HG03045 (cell line): ENCODE measurements at regions not wholly inside any gene's neighbourhood (a gene's known extent, or its start where the extent isn't known, plus 50 kb on each side); places are given as distances from the start of the nearest gene placed in this dataset.

Experiments used
- ATAC-seq: cut with Tn5 transposase; IDR thresholded peaks from one replicate; pipeline ENCODE4 v1.9.1; 2021; ENCODE audit warnings: mild to moderate bottlenecking, moderate library complexity; ENCODE audit not compliant: unreplicated experiment

DNA sequence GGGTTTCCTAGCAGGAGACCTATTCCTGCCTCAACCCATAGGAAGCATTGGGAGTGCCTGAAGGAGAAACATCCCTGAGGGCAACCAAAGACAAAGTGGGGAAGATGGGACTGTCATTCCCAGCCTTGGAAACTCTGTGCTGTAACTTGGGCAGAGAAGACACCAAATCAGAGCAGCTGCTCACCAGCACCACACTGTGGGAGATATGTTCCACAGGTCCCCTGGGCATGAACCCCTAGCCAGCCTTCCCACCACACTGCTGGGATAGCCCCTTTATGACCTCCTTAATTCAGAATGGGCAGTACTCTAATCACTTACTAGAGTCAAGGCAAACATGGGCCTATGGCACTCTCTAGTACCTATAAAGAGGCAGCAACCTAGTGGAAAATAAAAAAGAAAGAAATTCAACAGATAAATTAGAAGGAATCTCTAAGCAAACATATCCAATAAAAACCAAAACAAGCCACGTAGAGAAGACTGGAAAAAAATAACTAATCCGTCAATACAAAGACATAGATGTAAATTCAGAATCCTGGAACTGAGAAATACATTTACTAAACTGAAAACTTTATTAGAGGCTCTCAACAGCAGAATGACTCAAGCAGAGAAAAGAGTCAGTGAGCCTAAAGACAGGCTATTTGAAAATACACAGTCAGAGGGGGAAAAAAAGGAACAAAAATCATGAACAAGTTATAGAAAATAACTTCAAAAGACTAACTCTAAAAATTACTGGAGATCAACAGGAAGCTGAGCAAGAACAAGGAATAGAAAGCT is 878.4 kb upstream of the FRG1 start:
- ATAC-seq = no peak

DNA sequence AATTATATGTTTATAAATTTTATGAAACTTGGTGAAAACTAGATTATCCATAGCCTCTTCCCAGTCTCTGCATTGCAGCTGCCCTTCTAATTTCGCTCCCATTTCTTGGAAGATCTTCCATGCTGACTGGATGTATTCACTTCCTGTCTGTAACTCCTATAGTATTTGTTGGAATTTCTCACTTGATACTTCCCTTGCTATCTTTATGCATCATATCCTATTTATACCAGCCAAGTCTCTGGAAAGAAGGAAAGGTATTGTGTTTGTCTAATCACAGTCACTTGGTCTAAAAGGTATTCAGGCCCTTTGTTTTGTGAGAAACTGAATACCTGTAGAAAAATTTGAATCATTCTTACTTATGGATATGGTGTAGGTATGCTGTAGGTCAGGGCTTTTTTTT is 870.9 kb upstream of the FRG1 start:
- no peak for ATAC-seq

DNA sequence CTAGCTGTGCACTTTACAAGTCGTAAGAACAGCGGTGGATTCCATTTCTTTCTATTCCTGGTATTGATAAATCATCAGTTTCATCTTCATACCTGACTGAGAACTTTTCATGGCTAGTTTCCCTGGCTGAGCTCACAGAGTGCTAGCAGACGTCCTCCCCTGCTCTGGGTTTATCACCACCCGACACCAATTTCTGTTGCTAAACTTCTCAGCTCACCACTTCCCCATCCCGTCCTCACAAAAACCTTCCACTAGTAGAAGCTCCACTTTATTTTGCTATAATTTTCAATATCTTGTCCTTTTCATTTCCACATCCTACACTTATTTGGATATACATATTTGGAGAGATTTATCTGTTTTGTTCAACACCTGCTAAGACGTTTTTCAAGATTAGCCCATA is 869.4 kb upstream of the FRG1 start:
- ATAC-seq = no peak

DNA sequence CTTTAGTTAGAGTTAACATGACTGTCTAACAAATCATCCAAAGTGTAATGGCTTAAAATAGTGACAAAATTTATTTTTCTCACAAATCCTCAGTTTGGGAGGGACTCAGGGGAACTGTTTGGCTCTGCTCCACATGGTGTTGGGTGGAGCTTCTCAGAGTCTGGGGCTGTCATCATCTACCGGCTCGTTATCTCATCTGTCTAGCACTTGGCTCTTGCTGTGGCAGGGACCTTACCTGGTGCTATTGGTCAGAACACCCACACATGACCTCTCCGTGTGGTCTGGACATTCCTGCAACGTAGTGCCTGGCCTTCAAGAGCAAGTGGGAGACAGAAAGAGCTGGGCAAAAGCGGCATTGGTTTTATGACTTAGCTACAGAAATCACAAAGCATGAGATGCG is 866.9 kb upstream of the FRG1 start:
- no peak for ATAC-seq

DNA sequence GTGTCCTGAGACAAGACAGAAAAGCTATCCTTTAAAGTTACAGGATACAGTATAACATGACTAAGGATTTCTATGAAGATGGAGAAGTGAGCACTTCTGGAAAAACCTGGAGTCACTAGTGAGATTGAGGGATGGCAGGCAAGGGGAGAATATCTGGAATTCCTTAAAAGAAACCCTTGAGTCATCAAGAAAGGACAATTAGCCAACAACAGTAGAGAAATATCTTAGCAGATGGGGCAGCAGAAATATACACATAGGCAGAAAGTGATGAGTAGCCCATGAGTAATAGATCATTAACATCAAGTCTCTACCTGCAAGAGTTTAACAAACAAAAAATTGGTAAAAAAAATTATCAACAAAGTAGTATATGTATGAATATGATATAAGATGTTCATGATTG is 858.8 kb upstream of the FRG1 start:
- no peak for ATAC-seq

DNA sequence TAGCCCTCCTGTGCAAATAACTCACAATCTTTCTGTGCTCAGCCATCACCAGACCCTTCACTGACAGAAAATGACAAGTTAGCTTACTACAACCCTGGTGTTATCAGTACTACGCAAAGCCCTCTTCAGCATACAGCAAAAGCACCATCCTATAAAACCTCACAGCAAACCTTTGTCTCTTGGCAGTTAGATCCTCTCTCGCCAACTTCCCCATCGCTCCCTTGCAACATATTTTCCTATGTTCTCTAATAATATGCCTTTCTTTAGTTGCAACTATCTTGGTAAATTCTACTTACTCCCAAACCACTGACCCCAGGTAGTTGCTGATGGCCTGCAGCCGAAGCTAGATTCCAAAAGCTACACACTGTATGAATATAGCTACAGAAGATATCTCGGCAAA is 856.9 kb upstream of the FRG1 start:
- no peak for ATAC-seq

DNA sequence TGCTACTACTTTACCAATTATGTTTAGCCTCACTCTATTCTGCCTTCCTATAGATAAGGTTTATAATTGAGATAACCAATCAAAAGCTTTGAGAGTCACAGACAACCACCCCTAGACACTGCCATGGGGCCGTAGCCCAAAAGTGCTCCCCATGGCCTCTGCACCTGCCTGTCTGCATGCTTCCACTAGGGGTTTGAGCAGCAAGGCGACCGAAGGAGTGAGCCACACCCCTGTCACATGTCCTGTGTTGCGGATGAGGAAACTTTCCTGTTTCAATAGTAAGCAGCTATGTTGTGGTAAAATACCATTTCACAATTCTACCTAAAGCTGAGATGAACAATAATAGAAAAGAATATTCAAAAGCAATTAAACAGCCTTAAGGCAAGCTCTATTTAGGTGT is 856.0 kb upstream of the FRG1 start:
- ATAC-seq = no peak

DNA sequence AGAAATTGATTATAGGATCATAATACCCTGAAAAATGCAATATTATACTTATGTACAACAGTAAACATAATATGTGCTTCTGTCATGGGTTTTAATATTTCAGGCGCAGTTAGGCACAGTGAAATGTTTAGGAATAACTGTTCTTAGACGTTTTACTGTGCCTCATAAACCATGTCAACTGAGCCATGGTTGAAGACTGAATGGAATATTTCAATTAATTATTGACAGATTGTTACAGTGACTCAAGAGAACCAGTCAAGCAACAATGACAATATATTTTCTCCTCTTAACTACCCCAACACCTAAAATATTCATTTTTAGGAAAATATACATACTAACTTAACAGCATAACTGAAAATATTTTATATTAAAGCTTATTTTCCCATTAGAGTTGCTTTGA is 852.7 kb upstream of the FRG1 start:
- ATAC-seq = no peak

DNA sequence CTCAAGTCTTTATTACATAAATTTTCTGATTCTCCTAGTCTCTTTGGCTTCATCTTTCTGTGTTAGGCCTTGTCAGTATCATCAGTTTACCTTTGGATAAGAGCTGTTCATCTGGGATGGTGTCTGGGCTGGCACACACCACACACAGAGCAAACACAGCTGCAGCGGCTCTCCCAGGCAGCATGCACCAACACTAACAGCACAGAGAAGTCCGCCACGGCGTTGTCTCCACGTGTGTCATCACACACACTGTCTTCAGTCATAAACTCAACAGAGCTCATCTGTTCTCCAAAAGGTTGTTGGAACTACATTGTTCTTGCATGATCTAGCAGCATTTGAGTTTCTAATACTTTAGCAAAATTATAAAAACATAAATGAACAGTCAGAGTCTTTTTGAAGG is 851.9 kb upstream of the FRG1 start:
- ATAC-seq = no peak

DNA sequence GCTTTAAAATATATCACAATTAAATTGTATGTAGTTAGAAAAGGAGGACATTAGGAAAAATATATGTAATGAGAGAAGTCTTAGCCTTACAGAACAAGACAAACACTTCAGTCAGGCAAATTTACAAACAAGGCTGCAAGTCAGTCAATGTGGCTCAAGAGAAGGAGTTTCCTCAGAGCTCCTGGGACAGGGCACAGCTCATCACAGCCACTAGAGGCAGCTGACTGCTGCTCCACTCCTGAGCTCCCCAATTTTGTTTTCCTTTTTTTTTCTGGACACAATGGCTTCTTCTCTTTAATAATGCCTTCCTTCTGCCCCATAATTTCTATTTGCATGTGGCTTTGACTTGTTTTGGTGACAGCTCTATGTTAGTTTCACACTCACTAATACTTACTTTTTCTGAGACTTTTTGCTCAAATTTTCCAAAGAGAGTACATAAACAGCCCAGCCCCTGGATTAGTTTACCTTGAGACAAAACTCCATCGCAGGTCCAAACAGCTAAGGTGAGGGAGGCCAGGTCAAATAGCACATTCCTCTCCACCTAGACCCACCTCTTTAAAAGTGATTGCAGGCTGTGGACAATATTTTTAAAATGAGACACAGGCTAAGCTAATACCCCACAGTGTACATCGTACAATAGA is 850.4 kb upstream of the FRG1 start:
- no peak for ATAC-seq

DNA sequence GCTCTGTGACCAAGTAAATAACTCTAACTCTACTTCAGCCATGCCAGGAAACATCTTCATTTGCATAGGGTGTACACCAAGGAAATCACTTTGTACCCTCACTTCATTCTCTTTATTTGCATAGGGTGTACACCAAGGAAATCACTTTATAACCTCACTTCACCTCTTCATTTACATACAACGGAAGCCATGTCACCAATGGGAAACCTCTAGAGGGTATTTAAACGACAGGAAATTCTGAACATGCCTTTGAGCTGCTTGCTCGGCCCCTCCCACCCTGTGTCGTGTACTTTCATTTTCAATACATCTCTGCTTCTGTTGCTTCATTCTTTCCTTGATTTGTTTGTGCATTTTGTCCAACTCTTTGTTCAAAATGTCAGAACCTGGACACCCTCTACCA is 848.1 kb upstream of the FRG1 start:
- ATAC-seq = no peak

DNA sequence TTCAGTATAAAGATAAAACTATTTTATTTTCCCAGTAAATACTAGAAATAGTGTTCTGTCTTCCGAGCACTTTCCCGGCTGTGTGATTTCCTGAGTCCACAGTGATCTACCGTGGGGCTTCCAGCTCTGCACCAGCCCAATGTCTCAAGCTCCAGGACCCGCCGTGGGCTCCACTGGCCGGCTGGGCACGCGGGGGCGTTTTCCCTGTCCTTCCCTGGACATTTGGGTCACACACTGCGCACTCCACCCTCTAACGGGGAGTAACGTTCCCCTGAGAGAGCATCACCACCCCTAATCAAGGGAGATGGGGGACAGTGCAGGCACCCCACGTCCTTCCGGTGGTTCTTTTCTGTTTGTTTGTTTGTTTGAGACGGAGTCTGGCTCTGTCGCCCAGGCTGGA is 844.6 kb upstream of the FRG1 start:
- no peak for ATAC-seq

DNA sequence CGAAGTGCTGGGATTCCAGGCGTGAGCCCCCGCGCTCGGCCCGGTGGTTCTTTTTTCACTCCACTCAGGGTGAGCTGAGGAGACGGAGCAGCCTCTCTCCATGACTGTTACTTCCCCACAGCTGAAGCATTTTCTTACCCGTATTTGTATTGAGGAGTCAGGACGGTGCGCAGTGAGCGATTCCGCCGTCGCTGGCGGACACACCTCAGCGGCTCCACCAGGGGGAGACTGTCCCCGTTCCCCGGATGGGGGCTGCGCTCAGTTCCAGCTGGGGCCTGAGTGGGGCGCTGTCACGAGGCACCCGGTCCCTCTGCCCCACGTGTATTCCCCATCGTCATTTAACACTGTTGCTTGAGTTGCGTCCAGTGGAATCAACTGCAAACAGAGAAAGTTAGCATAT is 844.0 kb upstream of the FRG1 start:
- no peak for ATAC-seq

DNA sequence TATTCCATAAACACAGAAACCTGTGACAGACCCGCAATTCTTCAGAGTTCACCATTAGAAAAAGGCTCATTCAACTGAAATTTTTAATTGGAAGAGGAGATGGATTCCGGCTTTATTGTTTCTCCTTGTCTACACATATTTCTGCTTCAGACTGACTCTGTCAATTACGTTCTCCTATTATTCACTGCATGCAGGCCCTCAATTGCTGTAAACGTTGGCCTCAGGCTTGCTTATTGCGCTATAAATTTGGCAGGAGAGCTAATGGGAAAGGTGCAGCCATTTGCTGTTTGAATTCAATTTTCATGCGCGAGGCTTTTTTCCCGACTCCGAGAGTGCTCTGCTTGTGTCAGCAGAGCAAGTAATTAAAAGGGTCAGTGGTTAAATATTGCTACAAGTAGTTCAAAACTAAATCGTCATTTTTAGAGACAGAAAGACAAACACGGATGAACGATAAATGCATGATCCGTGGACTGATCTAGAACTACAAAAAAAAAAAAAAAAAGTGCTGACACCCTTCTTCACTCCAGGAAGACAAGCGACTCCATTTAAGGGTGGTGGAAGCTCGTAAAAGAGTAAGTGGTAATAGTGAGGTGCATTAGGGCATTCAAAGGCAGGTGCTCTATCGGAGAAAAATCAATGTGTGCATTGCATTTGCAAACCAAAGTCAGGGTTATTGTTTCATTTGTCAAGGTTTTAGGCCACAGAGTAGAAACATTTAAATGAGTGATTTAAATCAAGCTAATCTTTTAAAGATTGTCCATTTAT is 841.6 kb upstream of the FRG1 start:
- no peak for ATAC-seq

DNA sequence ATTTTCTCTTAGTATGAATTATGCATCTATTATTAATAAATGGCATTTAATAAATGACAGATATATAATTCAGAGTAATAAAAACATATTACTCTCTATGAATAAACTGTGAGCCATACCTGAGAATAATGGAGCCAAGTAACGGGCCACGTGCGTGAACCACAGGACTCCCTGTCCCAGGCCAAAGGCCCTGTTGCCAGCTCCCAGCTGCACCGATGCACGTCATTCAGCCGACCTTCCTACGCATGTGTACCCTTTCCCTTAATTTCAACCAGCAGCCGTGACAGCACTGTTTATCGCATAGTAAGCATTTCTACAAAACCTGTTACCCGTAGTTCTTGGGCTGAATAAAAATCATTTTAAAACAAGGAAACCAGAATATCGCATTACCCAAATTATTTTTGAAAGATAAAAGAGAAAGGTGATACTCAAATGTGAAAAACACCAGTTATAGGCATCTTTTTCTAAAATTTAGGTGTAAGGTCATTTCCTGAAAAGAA is 827.2 kb upstream of the FRG1 start:
- no peak for ATAC-seq

DNA sequence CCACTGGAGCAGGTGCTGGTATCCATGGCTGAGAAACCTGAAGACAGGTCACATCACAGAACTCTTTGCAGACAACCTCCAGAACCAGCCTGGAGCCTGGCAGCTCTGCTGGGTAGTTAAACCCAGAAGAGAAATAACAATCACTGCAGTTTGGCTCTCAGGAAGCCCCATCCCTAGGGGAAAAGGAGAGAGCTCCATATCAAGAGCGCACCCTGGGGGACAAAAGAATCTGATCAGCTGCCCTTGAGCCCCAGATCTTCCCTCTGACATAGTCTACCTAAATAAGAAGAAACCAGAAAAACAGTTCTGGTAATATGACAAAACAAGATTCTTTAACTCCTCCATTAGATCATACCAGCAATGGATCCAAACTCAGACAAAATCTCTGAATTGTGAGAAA is 823.2 kb upstream of the FRG1 start:
- no peak for ATAC-seq

DNA sequence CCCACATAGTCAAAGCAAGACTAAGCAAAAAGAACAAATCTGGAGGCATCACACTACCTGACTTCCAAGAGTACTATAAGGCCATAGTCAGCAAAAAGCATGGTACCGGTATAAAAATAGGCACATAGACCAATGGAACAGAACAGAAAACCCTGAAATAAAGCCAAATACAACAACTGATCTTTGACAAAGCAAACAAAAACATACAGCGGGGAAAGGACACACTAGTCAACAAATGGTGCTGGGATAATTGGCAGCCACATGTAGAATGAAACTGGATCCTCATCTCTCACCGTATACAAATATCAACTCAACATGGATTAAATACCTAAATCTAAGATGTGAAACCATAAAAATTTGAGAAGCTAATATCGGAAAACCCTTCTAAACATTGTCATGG is 819.3 kb upstream of the FRG1 start:
- no peak for ATAC-seq

DNA sequence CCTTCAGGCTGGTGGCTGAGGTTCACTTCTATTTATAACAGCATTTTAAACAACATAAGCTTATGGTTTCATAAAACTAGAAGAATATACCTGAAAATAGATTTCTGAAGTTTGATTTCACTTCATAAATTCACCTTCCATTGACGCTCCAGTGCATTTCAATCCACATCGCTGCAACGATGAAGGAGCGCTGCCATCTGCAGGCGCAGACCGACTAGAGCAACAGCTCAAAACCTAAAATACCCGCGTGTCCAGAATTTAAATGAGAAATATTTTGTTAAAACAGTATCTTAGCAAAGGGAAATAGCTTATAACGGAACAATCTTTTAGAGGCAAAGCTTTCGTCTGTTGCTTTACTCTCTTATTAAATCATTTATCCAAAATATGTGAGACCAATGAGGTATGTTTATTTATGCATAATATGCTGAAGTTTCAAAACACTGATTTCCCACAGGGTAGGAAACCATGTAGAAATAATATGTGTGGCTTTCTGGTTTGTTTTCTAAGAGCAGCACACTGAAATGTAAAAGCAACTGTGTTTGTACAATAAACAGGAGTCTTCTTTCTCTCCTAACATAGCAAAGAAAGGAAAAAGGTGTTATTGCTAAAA is 816.4 kb upstream of the FRG1 start:
- no peak for ATAC-seq

DNA sequence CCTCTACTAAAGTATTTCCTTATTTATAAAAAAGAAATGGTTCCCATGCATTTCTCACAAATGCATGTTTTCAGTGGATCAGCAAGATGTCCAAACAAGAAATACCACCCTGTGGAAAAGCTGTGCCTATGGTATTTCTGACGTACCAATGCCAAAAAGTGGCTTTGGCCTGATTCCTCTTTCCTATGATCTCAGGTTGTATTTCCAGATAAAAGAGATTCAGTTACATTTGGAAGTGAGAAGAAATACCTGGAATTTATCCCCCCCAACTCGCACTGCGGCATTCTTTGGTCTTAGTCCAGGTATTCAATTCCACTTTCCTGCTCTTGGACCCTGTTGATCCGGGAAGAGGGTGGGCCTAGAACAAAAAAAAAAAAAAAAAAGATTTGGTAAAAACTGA is 815.9 kb upstream of the FRG1 start:
- ATAC-seq = no peak

DNA sequence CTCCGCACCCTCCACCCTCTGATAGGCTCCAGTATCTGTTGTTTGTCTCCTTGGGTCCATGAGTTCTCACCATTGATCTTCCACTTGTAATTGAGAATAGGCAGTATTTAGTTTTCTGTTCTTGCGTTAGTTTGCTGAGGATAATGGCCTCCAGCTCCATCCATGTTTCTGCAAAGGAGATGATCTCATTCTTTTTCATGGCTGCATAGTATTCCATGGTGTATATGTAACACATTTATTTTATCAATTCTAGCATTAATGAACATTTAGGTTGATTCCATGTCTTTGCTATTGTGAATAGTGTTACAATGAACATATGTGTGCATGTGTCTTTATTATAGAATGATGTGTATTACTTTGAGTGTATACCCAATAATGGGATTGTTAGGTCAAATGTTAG is 814.6 kb upstream of the FRG1 start:
- no peak for ATAC-seq

DNA sequence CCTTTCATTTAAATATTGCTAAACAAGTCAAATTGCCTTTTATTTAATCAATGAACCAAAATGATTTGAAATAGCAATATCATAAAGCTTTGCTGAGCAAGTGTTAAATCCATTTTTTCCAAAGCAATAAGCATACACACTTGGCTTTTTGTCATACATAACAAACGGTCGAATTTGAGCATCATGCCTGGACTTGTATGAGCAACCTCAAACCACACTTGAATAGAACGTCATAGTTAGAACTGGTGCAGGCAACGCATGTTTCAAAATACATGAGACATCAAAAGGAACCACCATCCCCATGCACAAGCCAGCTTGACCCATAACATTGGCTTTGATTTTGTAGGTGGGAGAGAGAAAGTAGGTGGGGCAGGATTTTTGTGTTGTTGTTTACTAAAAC is 812.3 kb upstream of the FRG1 start:
- no peak for ATAC-seq
